HCEC 1CT (cell line): ENCODE measurements at regions not wholly inside any gene's neighbourhood (a gene's known extent, or its start where the extent isn't known, plus 50 kb on each side); places are given as distances from the start of the nearest gene placed in this dataset.
"Not testable (repeated sequence)": the region's sequence is repeated elsewhere in the genome, so short reads cannot be mapped to it uniquely, and the experiment has no call there.

Source experiments
- DNase-seq: peaks from one replicate; pipeline ENCODE4 v3.0.0-alpha.2; 2017

DNA sequence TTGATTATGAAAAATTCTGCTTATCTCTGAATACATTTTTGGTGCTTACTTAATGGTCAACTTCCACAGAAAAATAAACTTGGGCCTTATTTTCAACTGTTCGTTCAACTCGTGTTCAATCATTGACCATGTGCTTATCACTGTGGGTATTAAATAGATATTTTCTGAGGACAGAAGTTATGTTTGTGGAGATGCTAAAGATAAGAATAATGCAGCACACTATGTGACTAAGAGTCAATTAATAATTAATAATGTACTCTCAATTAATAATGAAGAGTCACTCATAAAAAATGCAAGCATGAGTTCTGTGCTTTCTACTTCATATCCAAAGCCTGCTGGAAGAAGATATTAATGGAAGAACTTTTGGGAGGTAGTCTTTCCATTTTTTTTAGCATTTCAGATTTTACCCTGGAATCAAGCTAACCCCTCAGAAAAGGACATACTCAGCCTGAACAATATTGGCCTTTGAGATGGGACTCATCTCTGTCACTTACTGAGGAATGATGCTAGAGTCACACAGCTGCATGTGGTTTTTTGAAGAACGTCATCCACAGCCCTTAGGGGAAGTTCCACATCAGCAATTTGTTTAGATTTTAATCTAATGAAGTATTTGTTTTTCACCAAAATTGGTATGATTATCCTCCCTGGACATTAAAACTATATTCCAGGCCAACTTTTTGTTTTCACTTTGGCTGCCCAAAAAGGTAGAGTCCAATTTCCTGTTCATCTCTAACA, 191.9 kb upstream of the CRIM1 start:
- no peak for DNase-seq

DNA sequence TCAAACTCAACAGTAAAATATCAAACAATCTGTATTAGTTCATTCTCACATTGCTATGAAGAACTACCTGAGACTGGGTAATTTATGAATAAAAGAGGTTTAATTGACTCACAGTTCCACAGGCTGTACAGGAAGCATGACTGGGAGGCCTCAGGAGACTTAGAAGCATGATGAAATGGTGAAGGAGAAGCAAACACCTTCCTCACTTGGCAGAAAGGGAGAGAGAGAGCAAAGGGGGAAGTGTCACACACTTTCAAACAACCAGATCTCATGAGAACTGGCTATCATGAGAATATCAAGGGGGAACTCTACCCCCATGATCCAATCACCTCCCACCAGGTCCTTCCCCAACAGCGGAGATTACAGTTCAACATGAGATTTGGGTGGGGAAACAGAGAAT, 198.5 kb upstream of the CRIM1 start:
- not testable (repeated sequence) for DNase-seq

DNA sequence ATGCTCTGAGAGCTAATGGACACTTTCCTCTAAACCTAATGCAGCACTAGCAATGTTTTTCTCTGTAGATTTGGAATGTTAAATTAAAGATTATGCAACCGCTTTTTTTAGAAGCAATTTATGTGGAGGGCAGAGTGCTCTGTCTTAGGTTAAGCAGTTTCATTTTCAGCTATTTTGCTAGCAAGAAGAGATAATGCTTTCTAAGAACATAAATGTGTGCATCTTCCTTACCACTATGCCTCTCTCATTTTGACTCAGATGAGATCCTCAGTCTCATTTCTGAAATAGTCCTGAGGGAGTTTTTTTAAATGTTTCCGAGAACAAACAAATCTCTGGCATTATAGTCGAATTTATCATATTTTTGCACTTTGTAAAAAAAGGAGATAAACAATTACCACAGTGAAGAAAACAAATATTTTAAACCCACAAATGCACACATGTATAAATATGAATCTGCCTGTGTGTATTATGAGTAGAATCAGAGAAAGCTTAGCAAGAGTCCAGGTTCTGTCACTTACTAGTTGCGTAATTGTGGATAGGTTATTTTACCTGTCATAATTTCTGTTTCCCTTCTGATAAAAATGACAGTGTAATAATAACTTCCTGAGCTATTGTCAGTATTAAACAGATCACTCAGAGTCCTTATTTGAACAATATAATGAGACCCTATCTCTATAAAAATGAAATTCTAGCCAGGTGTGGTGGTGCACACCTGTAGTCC, 207.7 kb upstream of the CRIM1 start:
- no peak for DNase-seq

DNA sequence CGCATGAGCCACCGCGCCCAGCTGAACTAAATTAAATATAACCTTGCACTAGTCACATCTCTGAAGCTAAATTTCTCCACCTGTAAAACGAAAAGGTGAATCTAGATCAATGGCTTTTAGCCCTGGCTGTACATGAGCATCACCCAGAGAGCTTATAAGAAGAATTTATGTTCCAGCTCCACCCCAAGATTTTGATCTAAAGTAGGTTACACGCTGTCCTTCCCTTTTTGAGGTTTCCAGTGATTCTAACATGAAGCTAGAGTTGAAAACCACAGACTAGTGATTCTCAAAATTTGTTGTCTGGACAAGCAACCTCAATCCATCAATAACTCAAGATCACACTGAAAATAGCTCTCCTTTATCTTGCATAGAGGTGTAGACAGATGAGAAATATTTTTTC, 208.8 kb upstream of the CRIM1 start:
- DNase-seq: no peak

DNA sequence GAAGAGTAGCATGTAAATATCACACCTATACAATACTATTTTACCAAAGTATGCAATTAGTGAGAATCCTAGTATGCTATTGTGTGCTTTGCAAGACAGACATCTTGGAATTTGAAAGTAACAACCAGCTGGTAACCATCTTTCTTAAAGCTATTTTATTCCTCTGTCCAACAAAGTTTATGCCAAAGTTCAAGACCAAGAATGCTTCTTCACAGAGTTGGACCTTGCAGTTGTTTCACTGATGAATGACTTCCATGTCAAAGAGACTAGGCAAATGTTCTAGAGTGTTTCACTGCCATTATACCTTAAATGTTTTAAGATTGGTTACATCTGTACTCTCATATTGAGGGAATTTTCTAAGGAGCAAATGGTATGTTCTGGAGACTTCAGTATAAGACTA, 215.2 kb upstream of the CRIM1 start:
- DNase-seq: no peak

DNA sequence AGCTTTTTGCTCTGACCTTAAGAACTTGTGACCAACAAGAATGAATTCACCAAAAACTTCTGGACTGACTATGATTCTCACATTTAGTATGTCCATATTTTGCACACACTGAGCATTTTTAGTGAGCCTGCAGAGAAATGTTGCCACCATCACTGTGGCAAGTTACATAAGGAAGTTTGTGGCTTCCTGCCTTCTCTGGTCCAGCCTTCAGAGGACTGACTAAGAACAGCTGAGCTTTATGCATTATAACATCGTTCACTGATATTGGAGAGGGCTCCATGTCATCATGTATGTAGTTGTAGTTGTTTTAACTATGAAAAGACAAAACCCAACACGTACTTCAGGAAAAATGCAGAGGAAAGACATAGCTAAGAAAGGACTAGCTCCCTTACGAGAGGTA, 218.0 kb upstream of the CRIM1 start:
- no peak for DNase-seq

DNA sequence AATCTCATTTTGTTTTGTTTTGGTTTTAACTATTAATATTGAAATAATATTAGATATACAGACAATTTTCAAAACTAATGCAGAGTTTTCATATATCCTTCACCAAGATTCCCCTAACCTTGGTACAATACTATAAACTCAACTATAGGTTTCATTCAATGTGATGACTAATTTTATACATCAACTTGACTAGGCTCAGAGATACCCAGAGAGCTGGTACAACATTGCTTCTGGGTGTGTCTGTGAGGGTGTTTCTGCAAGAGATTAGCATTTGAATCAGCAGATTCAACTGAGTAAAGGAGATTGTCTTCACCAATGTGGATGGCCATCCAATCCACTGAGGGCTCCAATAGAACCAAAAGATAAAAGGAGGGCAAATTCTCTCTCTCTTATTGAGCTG, 221.3 kb upstream of the CRIM1 start:
- no peak for DNase-seq

DNA sequence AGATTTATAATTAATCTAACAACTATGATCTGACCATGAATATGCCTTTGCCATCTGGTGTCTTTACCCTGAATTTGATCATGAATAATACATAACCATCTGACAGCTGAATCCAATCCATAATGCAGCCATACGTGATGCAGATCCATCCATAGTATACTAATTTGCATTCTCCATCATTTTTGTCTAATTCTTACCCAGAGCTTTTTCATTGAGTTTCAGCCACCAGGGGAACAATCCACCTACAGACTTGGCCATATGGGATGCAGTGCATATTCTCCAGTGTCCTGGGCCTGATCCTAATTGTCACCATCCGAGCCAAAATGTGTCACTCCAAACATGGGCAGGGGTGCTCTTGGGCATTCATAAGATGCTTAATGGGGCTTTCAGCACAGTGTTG, 227.2 kb upstream of the CRIM1 start:
- no peak for DNase-seq

DNA sequence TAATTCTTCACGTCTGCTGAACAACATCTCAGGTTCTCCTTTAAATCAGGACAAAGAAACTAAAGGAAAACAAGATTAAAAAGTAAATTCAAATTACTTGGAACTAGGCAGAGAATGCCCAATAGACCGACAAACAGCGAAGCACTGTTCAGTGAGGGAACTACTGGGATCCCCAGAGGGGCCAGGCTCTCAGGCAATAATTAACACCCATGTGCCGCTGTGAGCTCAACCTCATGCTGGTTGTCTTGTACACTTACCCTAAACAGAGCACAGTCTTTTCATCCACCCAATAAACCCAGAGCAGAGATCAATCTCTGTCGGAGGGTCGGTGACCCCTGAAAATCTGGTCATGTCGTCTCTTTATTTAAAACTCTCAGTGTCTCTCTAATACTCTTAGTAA, 229.9 kb upstream of the CRIM1 start:
- DNase-seq: no peak

DNA sequence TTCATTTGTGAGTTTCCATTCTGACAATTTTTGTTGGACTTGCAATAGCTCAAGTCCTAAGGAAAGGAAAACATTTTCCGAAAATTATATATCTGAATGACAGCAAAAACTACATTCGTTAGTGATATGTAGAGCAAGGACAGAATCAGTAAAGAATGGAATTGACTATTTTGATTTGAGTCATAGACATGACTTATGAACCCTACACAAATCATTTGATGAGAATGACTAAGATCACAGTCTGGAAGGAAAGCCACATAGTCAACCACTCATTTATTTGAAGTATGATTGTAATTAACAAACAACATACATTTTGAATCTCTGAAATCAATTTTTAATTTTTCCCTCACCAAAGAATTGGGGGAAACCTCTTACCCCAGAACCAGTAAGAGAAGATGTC, 231.6 kb upstream of the CRIM1 start:
- no peak for DNase-seq

DNA sequence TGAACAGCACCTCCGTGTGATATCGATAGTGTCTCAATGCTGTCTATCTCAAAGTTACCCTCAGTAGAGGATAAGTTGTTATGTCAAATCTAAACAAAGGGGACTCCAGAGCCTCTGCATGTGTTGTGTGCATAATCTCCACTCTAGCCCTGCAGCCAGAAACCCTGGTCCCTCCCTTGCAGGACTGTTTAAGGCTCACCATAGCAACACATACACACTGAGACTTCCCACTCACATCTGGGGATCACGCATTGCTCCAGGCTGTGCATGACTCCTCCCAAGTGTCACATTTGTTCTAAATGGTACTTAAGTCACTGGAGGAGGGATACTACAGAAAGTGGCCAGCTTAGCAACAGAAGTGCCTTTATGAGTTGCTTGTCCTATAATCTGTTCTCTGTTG, 258.6 kb upstream of the CRIM1 start:
- DNase-seq: no peak

DNA sequence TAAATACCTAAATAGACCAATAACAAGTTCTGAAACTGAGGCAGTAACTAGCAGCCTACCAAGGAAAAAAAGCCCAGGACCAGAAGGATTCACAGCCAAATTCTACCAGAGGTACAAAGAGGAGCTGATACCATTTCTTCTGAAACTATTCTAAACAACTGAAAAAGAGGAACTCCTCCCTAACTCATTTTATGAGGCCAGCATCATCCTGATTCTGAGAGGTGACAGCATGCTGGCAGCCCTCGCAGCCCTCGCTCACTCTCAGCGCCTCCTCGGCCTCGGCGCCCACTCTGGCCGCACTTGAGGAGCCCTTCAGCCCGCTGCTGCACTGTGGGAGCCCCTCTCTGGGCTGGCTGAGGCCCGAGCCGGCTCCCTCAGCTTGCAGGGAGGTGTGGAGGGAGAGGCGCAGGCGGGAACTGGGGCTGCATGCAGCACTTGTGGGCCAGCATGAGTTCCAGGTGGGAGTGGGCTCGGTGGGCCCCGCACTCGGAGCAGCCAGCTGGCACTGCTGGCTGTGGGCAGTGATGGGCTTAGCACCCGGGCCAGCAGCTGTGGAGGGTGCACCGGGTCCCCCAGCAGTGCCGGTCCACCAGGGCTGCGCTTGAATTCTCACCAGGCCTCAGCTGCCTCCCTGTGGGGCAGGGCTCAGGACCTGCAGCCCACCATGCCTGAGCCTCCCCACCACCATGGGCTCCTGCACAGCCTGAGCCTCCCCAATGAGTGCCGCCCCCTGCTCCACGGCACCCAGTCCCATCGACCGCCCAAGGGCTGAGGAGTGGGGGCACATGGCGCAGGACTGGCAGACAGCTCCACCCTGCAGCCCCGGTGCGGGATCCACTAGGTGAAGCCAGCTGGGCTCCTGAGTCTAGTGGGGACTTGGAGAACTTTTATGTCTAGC, 263.5 kb upstream of the CRIM1 start:
- DNase-seq: not testable (repeated sequence)

DNA sequence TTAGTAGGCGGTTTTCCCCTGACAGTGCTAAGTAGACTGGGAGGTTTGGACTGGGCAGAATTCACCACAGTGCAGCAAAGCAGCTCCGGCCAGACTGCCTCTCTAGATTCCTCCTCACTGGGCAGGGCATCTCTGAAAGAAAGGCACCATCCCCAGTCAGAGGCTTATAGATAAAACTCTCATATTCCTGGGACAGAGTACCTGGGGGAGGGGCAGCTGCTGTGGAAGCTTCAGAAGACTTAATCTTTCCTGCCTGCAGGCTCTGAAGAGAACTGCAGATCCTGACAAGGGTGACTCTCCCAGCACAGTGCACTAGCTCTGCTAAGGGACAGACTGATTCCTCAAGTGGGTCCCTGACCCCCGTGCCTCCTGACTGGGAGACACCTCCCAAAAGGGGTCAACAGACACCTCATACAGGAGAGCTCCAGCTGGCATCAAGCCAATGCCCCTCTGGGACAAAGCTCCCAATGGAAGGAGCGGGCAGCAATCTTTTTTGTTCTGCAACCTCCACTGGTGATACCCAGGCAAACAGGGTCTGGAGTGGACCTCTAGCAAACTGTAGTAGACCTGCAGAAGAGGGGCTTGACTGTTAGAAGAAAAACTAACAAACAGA, 266.8 kb upstream of the CRIM1 start:
- no peak for DNase-seq

DNA sequence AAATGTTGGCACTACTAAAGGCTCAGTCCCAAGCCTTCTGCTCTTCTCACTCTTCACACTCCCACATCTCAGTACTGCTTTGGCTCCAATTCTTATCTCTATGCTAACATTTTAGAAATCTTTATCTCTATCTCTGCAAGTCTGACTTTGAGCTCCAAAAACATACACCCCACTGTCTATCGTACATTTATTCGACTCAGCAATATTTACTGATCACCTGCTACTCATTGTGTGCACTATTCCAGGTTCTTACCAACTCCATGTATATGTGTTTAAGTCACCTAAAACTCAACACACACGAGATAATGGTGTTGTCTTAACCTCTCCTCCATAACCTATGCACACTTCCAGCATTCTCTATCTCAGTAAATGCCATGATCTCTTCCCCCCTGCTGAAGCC, 268.2 kb upstream of the CRIM1 start:
- no peak for DNase-seq

DNA sequence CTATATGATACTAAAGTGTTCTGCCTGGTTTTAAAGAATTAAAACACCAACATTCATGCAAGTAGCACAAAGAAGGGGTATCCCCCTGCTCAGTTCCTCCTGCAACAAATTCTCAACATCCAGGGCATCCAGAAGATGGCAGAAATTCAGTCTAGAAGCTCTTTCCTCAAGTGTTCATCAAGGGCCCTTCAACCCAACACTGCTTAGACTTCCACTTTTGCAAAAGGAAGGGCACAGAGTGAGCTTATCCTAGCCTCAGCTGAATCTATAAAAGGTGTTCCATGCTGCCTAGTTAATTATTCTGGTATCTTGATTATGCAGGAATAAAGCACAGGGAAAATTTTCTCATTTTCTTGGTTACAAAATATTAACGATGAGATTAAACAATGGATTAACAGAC, 275.8 kb upstream of the CRIM1 start:
- DNase-seq: no peak

DNA sequence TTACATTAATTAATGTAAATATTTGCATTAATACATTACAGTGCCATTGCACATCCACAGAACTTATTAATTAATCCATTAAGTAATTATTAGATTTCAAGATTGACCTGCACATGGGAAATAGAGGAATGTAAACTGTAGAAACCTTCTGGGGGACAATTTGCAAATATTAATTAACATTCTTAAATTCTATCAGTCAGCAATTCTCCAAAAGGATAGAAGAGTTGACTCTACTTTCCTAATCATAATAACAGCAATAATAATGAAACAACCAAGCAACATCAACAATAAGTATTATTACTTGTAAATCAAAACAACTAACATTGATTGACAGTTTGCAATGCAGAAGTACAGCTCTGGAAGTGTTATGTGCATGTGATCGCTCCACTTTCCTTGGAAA, 281.6 kb upstream of the CRIM1 start:
- no peak for DNase-seq

DNA sequence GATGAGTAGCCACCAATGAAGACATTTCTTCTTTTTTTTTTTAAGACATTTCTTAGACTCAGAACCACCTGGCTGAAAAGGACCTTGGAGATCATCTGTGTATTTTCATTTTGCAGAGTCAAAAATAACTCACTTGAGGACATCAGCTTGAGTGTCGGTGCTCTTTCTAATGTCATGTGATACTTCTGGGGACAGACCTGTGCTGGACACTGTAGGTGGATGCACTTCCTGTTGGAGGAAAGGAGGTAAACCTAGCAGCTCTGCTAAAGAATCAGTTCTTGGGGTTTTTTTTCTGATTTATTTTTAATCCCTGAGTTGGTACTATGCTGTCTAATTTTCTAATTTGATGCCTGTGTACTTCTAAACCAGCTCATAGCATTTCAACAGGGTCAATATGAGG, 283.9 kb upstream of the CRIM1 start:
- no peak for DNase-seq

DNA sequence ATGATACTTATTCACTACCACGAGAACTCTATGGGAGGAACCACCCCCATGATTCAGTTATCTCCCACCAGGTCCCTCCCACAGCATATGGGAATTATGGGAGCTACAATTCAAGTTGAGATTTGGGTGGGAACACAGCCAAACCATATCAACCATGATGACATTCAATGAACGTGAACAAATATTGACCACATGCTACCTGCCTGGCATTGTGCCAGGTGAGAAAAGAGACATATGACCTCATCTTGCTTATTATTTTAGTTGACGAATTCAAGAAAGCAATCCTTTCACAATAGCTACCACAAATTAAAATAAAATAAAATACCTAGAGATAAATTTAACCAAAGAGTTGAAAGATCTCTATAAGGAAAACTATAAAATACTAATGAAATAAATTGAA, 286.5 kb upstream of the CRIM1 start:
- DNase-seq: no peak

DNA sequence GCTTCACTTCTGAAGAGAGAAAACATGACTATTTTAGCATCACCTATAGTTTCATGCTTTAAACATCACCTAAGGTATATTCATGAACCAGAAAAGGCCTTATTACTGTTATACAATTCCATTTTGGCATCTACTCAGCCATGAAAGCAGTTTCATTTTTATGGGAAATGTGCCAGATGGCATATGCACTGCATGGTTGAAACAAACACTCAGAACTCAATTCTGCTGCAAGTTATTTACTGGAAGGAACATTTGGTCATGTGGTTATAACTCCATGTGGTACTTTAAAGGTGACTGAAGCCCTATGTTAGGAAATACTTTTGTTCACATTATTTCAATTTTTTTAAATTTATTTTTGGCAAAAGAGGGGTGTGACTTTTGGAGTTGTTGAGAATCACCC, 287.5 kb upstream of the CRIM1 start:
- DNase-seq: no peak

DNA sequence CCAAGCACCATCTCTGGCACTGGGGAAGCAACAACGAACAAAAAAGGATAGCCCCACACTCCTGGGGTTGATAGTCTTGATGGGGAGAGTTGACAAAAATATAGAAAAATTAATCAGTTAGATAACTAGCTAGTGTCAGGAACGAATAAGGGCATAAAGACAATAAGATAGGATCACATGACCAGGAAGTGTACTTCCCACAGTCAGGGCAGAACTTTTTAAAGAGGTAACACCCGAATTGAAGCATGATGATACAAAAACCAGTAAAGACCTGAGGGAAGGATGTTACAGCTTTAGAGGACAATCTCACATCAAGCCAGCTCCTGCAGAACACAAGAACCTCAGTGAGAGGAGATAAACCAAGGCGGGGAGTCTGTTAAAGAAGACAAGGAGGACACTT, 295.4 kb upstream of the CRIM1 start:
- no peak for DNase-seq

DNA sequence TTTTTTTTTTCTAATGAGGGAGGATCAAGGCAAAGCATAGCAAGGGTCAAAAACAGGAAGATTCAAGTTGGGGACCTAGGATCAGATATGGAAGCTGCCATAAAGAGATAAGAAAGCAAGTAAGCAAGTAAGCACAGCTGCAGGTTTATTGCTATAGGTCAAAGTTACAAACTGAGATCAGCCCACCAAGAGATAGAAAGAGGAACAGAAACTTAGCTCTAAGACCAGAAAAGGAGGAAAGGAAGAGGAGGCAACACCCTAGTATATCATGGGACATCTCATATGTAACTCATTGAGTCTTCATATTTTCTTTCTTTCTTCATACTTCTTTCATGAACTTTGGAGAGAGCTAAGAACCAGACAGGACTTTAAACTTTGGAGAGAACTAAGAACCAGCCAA, 295.9 kb upstream of the CRIM1 start:
- no peak for DNase-seq

DNA sequence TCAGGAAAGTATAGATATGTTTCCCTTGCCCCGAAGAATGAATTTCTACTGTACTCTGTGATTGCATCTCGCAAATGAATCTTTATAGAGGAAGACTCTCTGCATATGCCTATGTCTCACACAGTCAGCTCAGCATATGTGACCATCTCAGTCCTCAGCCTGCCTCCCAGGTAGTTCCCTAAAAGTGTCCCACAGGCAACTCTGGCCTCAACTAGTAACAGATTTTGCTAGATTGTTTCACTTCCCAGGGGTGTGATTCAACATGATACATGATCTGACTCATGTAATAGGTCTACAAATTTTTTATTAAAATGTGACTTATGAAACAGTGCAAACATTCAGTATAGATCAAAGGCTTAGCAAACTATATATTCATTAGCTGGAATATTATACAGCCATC, 296.6 kb upstream of the CRIM1 start:
- peak; percentile 8 for DNase-seq

DNA sequence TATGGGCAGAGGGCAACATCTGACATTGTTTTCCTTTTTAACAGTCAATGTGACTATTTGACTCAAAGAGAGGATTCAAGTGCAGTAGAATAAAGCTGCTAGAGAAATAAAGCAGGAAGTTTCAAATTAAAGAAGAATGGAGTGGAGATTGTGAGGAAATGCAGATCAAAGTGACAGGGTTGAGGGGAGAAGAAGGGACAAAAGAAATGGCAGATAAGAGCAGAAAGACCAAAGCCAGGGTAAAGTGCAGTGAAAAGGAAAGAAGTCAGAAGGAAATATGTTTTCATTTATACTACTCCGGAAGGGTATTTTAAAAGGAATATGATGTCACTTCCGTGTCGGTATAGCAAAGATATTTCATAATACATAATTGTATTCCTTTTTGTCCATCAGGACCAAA, 297.5 kb upstream of the CRIM1 start:
- no peak for DNase-seq
